Osteocyte (in vitro differentiated cells): ENCODE measurements at regions not wholly inside any gene's neighbourhood (a gene's known extent, or its start where the extent isn't known, plus 50 kb on each side); places are given as distances from the start of the nearest gene placed in this dataset.

Source experiments
- DNase-seq: peaks from one replicate; pipeline ENCODE4 v3.0.0; 2021; ENCODE audit warnings: mixed read lengths; ENCODE audit not compliant: unreplicated experiment; ENCODE audit errors: extremely low spot score
- H3K27ac Mint-ChIP-seq: one replicate; pipeline ENCODE4 v1.8.0; 2021; ENCODE audit warnings: mild to moderate bottlenecking, mixed read lengths; ENCODE audit not compliant: unreplicated experiment
- H3K27me3 Mint-ChIP-seq: one replicate; pipeline ENCODE4 v1.8.0; 2021; ENCODE audit warnings: mixed read lengths; ENCODE audit not compliant: unreplicated experiment
- H3K36me3 Mint-ChIP-seq: one replicate; pipeline ENCODE4 v1.8.0; 2021; ENCODE audit warnings: mixed read lengths; ENCODE audit not compliant: unreplicated experiment
- H3K4me1 Mint-ChIP-seq: one replicate; pipeline ENCODE4 v1.8.0; 2021; ENCODE audit warnings: mixed read lengths; ENCODE audit not compliant: unreplicated experiment
- H3K4me3 Mint-ChIP-seq: one replicate; pipeline ENCODE4 v1.8.0; 2021; ENCODE audit warnings: mild to moderate bottlenecking, moderate library complexity, mixed read lengths; ENCODE audit not compliant: unreplicated experiment
- H3K9me3 Mint-ChIP-seq: one replicate; pipeline ENCODE4 v1.8.0; 2021; ENCODE audit warnings: mixed read lengths; ENCODE audit not compliant: unreplicated experiment
- CTCF ChIP-seq: fragments of 200-600 bp; sonication (generic); IDR thresholded peaks from 2 replicates; pipeline ENCODE4 v1.5.0; 2021; ENCODE audit warnings: antibody characterized with exemption, mild to moderate bottlenecking, moderate library complexity

- TF ChIP-seq CTCF = no peak
- H3K4me3 Mint-ChIP-seq = no peak overlapping the region
- peaks cover 21% of the 10 kb centered on the region for H3K27me3 Mint-ChIP-seq
Measured at GRCh38 chr10:128286762-128287500, 160.7 kb upstream of the MKI67 start.

GRCh38 chr10:128287921-128288320, 161.7 kb upstream of the MKI67 start:
- Mint-ChIP-seq H3K4me3 (no peak overlapping the region), H3K27ac (no peak overlapping the region), H3K9me3 (peaks cover 20% of the 10 kb centered on the region), H3K27me3 (peaks cover 21% of the 10 kb centered on the region), H3K36me3 (no peaks in the 10 kb centered on the region), H3K4me1 (no peaks in the 10 kb centered on the region)
- no peak for TF ChIP-seq CTCF
- no peak for DNase-seq

More at GRCh38 chr10:128286762-128287500, 160.7 kb upstream of the MKI67 start:
- Mint-ChIP-seq H3K9me3 (peaks cover 16% of the 10 kb centered on the region), H3K4me1 (no peaks in the 10 kb centered on the region), H3K27ac (no peak overlapping the region), H3K36me3 (no peaks in the 10 kb centered on the region)
- no peak for DNase-seq

- Mint-ChIP-seq H3K4me1 (no peaks in the 10 kb centered on the region), H3K27ac (no peak overlapping the region), H3K4me3 (no peak overlapping the region), H3K9me3 (peaks cover 25% of the 10 kb centered on the region), H3K27me3 (peaks cover 21% of the 10 kb centered on the region), H3K36me3 (no peaks in the 10 kb centered on the region)
- DNase-seq = no peak
- no peak for TF ChIP-seq CTCF
Measured at GRCh38 chr10:128289621-128290020, 163.4 kb upstream of the MKI67 start.

- DNase-seq = no peak
- H3K27ac Mint-ChIP-seq = no peak overlapping the region
- no peaks in the 10 kb centered on the region for H3K4me1 Mint-ChIP-seq
- no peak overlapping the region for H3K4me3 Mint-ChIP-seq
- peaks cover 42% of the 10 kb centered on the region for H3K9me3 Mint-ChIP-seq
- no peak for TF ChIP-seq CTCF
- H3K36me3 Mint-ChIP-seq = no peaks in the 10 kb centered on the region
- H3K27me3 Mint-ChIP-seq = no peaks in the 10 kb centered on the region
Measured at GRCh38 chr10:128295003-128295402, 168.8 kb upstream of the MKI67 start.

GRCh38 chr10:128296253-128297007, 170.2 kb upstream of the MKI67 start:
- TF ChIP-seq CTCF = no peak
- Mint-ChIP-seq H3K36me3 (no peaks in the 10 kb centered on the region), H3K4me1 (no peaks in the 10 kb centered on the region), H3K9me3 (peaks cover 46% of the 10 kb centered on the region), H3K4me3 (no peak overlapping the region), H3K27ac (no peak overlapping the region), H3K27me3 (no peaks in the 10 kb centered on the region)
- no peak for DNase-seq
